DND-41 (cell line): ENCODE measurements at regions not wholly inside any gene's neighbourhood (a gene's known extent, or its start where the extent isn't known, plus 50 kb on each side); places are given as distances from the start of the nearest gene placed in this dataset.

Experiments
- ATAC-seq: fragments of 200-7000 bp; cut with Tn5 transposase; 3 replicates; pipeline ENCODE4 v1.9.1; 2021; ENCODE audit warnings: low read depth; ENCODE audit not compliant: insufficient read depth
- DNase-seq: peaks from one replicate; pipeline ENCODE4 v3.0.0-alpha.2; 2020
- H2AFZ ChIP-seq: 2 replicates; pipeline ENCODE4 v1.6.0; 2012; ENCODE audit warnings: low read depth, low read length
- H3K27ac ChIP-seq: 2 replicates; pipeline ENCODE4 v1.5.1; 2012; ENCODE audit warnings: low read length, inconsistent platforms
- H3K27me3 ChIP-seq: fragments of 200-600 bp; sonication (generic); 2 replicates; pipeline ENCODE4 v1.6.0; 2012; ENCODE audit warnings: low read length, mild to moderate bottlenecking, inconsistent platforms; ENCODE audit not compliant: insufficient read depth, poor library complexity
- H3K36me3 ChIP-seq: 2 replicates; pipeline ENCODE4 v1.5.1; 2012; ENCODE audit warnings: low read length, inconsistent platforms; ENCODE audit not compliant: insufficient read depth
- H3K4me1 ChIP-seq: 2 replicates; pipeline ENCODE4 v1.5.1; 2012; ENCODE audit warnings: mild to moderate bottlenecking, low read length; ENCODE audit not compliant: insufficient read depth
- H3K4me2 ChIP-seq: 2 replicates; pipeline ENCODE4 v1.6.0; 2012; ENCODE audit warnings: mild to moderate bottlenecking, moderate library complexity, low read length, inconsistent platforms; ENCODE audit not compliant: insufficient read depth
- H3K4me3 ChIP-seq, 2 experiments: fragments of 200-600 bp in 1 of 2; shearing (Covaris generic) in 1 of 2; 2 replicates each; pipeline ENCODE4 v1.5.1; 2012 to 2016; ENCODE audit warnings: inconsistent platforms in 2 of 2, low read length in 2 of 2, mild to moderate bottlenecking in 2 of 2, low read depth in 1 of 2, moderate library complexity in 1 of 2
- H3K79me2 ChIP-seq: 2 replicates; pipeline ENCODE4 v1.6.0; 2012; ENCODE audit warnings: low read length, inconsistent platforms; ENCODE audit not compliant: insufficient read depth
- H3K9ac ChIP-seq: 2 replicates; pipeline ENCODE4 v1.6.0; 2012; ENCODE audit warnings: low read depth, mild to moderate bottlenecking, inconsistent platforms, low read length, moderate library complexity
- H3K9me3 ChIP-seq: 2 replicates; pipeline ENCODE4 v1.5.1; 2012; ENCODE audit warnings: low read length, moderate library complexity, mild to moderate bottlenecking, inconsistent platforms; ENCODE audit not compliant: insufficient read depth, severe bottlenecking
- H4K20me1 ChIP-seq: 2 replicates; pipeline ENCODE4 v1.6.0; 2012; ENCODE audit warnings: low read length; ENCODE audit not compliant: insufficient read depth
- CTCF ChIP-seq: IDR thresholded peaks from 2 replicates; pipeline ENCODE4 v1.5.1; 2012; ENCODE audit warnings: borderline replicate concordance, low read length, moderate library complexity, mild to moderate bottlenecking; ENCODE audit not compliant: poor library complexity, severe bottlenecking; ENCODE audit errors: extremely low read depth
- EZH2 ChIP-seq: IDR thresholded peaks from 3 replicates; pipeline ENCODE4 v1.6.1; 2012; ENCODE audit warnings: borderline replicate concordance, low read depth, mild to moderate bottlenecking, moderate library complexity, low read length, inconsistent platforms; ENCODE audit not compliant: severe bottlenecking

- H3K9me3 ChIP-seq, result no peaks in the 10 kb centered on the region
- H3K36me3 ChIP-seq, result peaks cover 28% of the 10 kb centered on the region
- DNase-seq (no peak), ATAC-seq (no peak)
- no peak overlapping the region for H3K4me3 ChIP-seq
- no peak overlapping the region for H2AFZ ChIP-seq
- H3K27me3 ChIP-seq, result no peaks in the 10 kb centered on the region
- no peaks in the 10 kb centered on the region for H3K4me1 ChIP-seq
- TF ChIP-seq CTCF (no peak), EZH2 (no peak)
- no peak overlapping the region for H3K9ac ChIP-seq
- H4K20me1 ChIP-seq, result no peaks in the 10 kb centered on the region
- no peak overlapping the region for H3K4me2 ChIP-seq
- no peak overlapping the region for H3K27ac ChIP-seq
- no peaks in the 10 kb centered on the region for H3K79me2 ChIP-seq
These were observed 1151.7 kb downstream of the VRK1 start for GRCh38 chr14:97948841-97949240.

GRCh38 chr14:97956581-97957340 is 1159.6 kb downstream of the VRK1 start:
- Histone ChIP-seq H3K4me1 (no peaks in the 10 kb centered on the region), H3K9ac (no peak overlapping the region), H2AFZ (no peak overlapping the region), H4K20me1 (no peaks in the 10 kb centered on the region), H3K36me3 (peaks cover 43% of the 10 kb centered on the region), H3K27me3 (no peaks in the 10 kb centered on the region), H3K79me2 (no peaks in the 10 kb centered on the region), H3K27ac (no peak overlapping the region), H3K4me3 (no peak overlapping the region), H3K4me2 (no peak overlapping the region), H3K9me3 (no peaks in the 10 kb centered on the region)
- no peak for ATAC-seq
- TF ChIP-seq EZH2 (no peak), CTCF (no peak)
- no peak for DNase-seq

GRCh38 chr14:97959251-97959650 is 1162.1 kb downstream of the VRK1 start:
- Histone ChIP-seq H3K27ac (no peak overlapping the region), H3K9ac (no peak overlapping the region), H3K79me2 (peaks cover 5% of the 10 kb centered on the region; the same call in 1 of the 2 replicates), H3K9me3 (no peaks in the 10 kb centered on the region), H3K4me1 (no peaks in the 10 kb centered on the region), H3K27me3 (no peaks in the 10 kb centered on the region), H3K4me2 (no peak overlapping the region), H2AFZ (no peak overlapping the region), H4K20me1 (no peaks in the 10 kb centered on the region), H3K4me3 (no peak overlapping the region), H3K36me3 (peaks cover 65% of the 10 kb centered on the region)
- DNase-seq, result no peak
- ATAC-seq, result no peak
- TF ChIP-seq EZH2 (no peak), CTCF (no peak)
